H1 (cell line): ENCODE measurements at regions not wholly inside any gene's neighbourhood (a gene's known extent, or its start where the extent isn't known, plus 50 kb on each side); places are given as distances from the start of the nearest gene placed in this dataset.

Experiments
- CHD1 ChIP-seq: IDR thresholded peaks from 2 replicates; pipeline ENCODE4 v1.6.1; 2012; ENCODE audit warnings: low read depth, low read length, improper control_type of control experiment
- PHF8 ChIP-seq: fragments of 200-600 bp; sonication (generic); conservative IDR thresholded peaks from 2 replicates; pipeline ENCODE4 v1.7.1; 2012; ENCODE audit warnings: low read depth, mild to moderate bottlenecking, inconsistent platforms, low read length, moderate library complexity
- RNF2 ChIP-seq: fragments of 200-900, 300-1000 bp; sonication (generic); IDR thresholded peaks from 2 replicates; pipeline ENCODE4 v1.7.1; 2016; ENCODE audit warnings: borderline replicate concordance, low read depth, mild to moderate bottlenecking, antibody characterized with exemption, low read length; ENCODE audit not compliant: poor library complexity, severe bottlenecking; ENCODE audit errors: missing control alignments
- SAP30 ChIP-seq: fragments of 300-600 bp; sonication (generic); IDR thresholded peaks from 2 replicates; pipeline ENCODE4 v1.7.1; 2012; ENCODE audit warnings: low read length, moderate library complexity, mild to moderate bottlenecking, inconsistent platforms; ENCODE audit not compliant: insufficient read depth, insufficient replicate concordance
- SRF ChIP-seq: IDR thresholded peaks from 2 replicates; pipeline ENCODE4 v1.6.1; 2011; ENCODE audit warnings: mild to moderate bottlenecking, low read depth, low read length, moderate library complexity
- TF ChIP-seq, protein P1 (sequence below): fragments of 300-600 bp; sonication (generic); IDR thresholded peaks from 2 replicates; pipeline ENCODE4 v1.7.1; 2012; ENCODE audit warnings: low read length, moderate library complexity, mild to moderate bottlenecking, inconsistent platforms; ENCODE audit not compliant: insufficient replicate concordance
- TF ChIP-seq, protein P2 (sequence below): IDR thresholded peaks from 2 replicates; pipeline ENCODE4 v1.6.1; 2011; ENCODE audit warnings: low read length, improper control_type of control experiment

DNA sequence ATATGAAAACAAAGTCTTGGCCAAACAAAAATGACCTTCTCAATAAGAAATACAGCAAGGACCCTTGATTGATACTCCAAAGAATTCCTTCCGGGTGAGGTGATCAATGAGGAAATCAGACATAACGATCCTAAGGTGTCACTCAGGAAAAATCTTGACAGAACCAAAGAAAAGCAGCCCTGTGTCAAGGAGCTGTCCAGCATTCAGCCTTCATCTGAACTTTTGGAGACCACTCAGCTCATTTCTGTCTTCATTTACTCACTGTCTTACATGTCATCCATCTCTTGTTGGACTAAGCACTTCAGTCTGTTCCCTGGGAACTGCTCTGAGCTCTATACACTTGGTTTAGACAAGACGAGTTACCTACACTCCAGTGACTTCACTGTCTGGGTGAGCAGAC is 179.9 kb downstream of the GRIN2B start (continued):
- TF ChIP-seq, protein P1, sequence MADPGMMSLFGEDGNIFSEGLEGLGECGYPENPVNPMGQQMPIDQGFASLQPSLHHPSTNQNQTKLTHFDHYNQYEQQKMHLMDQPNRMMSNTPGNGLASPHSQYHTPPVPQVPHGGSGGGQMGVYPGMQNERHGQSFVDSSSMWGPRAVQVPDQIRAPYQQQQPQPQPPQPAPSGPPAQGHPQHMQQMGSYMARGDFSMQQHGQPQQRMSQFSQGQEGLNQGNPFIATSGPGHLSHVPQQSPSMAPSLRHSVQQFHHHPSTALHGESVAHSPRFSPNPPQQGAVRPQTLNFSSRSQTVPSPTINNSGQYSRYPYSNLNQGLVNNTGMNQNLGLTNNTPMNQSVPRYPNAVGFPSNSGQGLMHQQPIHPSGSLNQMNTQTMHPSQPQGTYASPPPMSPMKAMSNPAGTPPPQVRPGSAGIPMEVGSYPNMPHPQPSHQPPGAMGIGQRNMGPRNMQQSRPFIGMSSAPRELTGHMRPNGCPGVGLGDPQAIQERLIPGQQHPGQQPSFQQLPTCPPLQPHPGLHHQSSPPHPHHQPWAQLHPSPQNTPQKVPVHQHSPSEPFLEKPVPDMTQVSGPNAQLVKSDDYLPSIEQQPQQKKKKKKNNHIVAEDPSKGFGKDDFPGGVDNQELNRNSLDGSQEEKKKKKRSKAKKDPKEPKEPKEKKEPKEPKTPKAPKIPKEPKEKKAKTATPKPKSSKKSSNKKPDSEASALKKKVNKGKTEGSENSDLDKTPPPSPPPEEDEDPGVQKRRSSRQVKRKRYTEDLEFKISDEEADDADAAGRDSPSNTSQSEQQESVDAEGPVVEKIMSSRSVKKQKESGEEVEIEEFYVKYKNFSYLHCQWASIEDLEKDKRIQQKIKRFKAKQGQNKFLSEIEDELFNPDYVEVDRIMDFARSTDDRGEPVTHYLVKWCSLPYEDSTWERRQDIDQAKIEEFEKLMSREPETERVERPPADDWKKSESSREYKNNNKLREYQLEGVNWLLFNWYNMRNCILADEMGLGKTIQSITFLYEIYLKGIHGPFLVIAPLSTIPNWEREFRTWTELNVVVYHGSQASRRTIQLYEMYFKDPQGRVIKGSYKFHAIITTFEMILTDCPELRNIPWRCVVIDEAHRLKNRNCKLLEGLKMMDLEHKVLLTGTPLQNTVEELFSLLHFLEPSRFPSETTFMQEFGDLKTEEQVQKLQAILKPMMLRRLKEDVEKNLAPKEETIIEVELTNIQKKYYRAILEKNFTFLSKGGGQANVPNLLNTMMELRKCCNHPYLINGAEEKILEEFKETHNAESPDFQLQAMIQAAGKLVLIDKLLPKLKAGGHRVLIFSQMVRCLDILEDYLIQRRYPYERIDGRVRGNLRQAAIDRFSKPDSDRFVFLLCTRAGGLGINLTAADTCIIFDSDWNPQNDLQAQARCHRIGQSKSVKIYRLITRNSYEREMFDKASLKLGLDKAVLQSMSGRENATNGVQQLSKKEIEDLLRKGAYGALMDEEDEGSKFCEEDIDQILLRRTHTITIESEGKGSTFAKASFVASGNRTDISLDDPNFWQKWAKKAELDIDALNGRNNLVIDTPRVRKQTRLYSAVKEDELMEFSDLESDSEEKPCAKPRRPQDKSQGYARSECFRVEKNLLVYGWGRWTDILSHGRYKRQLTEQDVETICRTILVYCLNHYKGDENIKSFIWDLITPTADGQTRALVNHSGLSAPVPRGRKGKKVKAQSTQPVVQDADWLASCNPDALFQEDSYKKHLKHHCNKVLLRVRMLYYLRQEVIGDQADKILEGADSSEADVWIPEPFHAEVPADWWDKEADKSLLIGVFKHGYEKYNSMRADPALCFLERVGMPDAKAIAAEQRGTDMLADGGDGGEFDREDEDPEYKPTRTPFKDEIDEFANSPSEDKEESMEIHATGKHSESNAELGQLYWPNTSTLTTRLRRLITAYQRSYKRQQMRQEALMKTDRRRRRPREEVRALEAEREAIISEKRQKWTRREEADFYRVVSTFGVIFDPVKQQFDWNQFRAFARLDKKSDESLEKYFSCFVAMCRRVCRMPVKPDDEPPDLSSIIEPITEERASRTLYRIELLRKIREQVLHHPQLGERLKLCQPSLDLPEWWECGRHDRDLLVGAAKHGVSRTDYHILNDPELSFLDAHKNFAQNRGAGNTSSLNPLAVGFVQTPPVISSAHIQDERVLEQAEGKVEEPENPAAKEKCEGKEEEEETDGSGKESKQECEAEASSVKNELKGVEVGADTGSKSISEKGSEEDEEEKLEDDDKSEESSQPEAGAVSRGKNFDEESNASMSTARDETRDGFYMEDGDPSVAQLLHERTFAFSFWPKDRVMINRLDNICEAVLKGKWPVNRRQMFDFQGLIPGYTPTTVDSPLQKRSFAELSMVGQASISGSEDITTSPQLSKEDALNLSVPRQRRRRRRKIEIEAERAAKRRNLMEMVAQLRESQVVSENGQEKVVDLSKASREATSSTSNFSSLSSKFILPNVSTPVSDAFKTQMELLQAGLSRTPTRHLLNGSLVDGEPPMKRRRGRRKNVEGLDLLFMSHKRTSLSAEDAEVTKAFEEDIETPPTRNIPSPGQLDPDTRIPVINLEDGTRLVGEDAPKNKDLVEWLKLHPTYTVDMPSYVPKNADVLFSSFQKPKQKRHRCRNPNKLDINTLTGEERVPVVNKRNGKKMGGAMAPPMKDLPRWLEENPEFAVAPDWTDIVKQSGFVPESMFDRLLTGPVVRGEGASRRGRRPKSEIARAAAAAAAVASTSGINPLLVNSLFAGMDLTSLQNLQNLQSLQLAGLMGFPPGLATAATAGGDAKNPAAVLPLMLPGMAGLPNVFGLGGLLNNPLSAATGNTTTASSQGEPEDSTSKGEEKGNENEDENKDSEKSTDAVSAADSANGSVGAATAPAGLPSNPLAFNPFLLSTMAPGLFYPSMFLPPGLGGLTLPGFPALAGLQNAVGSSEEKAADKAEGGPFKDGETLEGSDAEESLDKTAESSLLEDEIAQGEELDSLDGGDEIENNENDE, result no peak
- no peak for TF ChIP-seq PHF8
- TF ChIP-seq RNF2, result no peak
- TF ChIP-seq, protein P2, sequence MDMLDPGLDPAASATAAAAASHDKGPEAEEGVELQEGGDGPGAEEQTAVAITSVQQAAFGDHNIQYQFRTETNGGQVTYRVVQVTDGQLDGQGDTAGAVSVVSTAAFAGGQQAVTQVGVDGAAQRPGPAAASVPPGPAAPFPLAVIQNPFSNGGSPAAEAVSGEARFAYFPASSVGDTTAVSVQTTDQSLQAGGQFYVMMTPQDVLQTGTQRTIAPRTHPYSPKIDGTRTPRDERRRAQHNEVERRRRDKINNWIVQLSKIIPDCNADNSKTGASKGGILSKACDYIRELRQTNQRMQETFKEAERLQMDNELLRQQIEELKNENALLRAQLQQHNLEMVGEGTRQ, result no peak
- no peak for TF ChIP-seq CHD1
- no peak for TF ChIP-seq SAP30
- no peak for TF ChIP-seq SRF
